Esophagus muscularis mucosa (tissue), 4 donors: ENCODE measurements at regions not wholly inside any gene's neighbourhood (a gene's known extent, or its start where the extent isn't known, plus 50 kb on each side); places are given as distances from the start of the nearest gene placed in this dataset.
"Not testable (repeated sequence)": the region's sequence is repeated elsewhere in the genome, so short reads cannot be mapped to it uniquely, and the experiment has no call there.

Experiments
- DNase-seq: peaks from one replicate; pipeline ENCODE4 v3.0.0-alpha.2; 2017; ENCODE audit errors: extremely low spot score
- H3K27ac ChIP-seq, 4 donors: fragments of 200-600 bp; sonication (generic); replicated peaks in 1 of 4; 1 replicate in 3 of 4; 2 replicates in 1 of 4; pipeline ENCODE4 v1.5.1; 2016 to 2019; ENCODE audit warnings: mild to moderate bottlenecking in 1 of 4
- H3K27me3 ChIP-seq, 4 donors: fragments of 200-600 bp; sonication (generic); one replicate each; pipeline versions ENCODE4 v1.5.1 to v1.6.0; 2016 to 2019
- H3K36me3 ChIP-seq, 4 donors: fragments of 200-600 bp; sonication (generic); one replicate each; pipeline ENCODE4 v1.5.1; 2016 to 2019
- H3K4me1 ChIP-seq, 4 donors: fragments of 200-600 bp; sonication (generic); one replicate each; pipeline ENCODE4 v1.5.1; 2016 to 2019
- H3K4me3 ChIP-seq, 4 donors: fragments of 200-600 bp; sonication (generic); 1 replicate in 2 of 4; 2 replicates in 2 of 4; pipeline ENCODE4 v1.5.1; 2016 to 2019; ENCODE audit warnings: mild to moderate bottlenecking in 4 of 4, moderate library complexity in 1 of 4
- H3K9me3 ChIP-seq, 4 donors: fragments of 200-600 bp; sonication (generic); 1 replicate in 3 of 4; 2 replicates in 1 of 4; pipeline ENCODE4 v1.5.1; 2016 to 2019
- CTCF ChIP-seq, 3 experiments: fragments of 200-600 bp in 2 of 3; fragments of 450-650 bp in 1 of 3; sonication (generic) in 2 of 3; IDR thresholded peaks; one replicate each; pipeline ENCODE4 v1.5.1; 2017 to 2019; ENCODE audit warnings: antibody characterized with exemption in 3 of 3, mild to moderate bottlenecking in 2 of 3, moderate library complexity in 1 of 3
- EP300 ChIP-seq: sonication (generic); formaldehyde crosslinking; IDR thresholded peaks from one replicate; pipeline ENCODE4 v1.6.1; 2017; ENCODE audit warnings: antibody characterized with exemption
- POLR2A ChIP-seq: fragments of 450-650 bp; IDR thresholded peaks from one replicate; pipeline ENCODE4 v1.6.1; 2017; ENCODE audit warnings: antibody characterized with exemption, moderate library complexity, mild to moderate bottlenecking, low read depth
- POLR2AphosphoS5 ChIP-seq, 2 donors: sonication (generic); formaldehyde crosslinking; IDR thresholded peaks; one replicate each; pipeline ENCODE4 v1.6.1; 2017; ENCODE audit warnings: antibody characterized with exemption in 2 of 2
- WGBS: methylation state at CpG from one replicate; pipeline ENCODE4 v1.1.5; 2018; 5-methylcytosine and 5-hydroxymethylcytosine counted together
- intact Hi-C: fragments of 100-400 bp; cut with DNase I; formaldehyde crosslinking; loops from one replicate; pipeline ENCODE4 v1.15.1; 2023

GRCh38 chr2:129918604-129919003, 60.9 kb upstream of the RAB6C start:
- intact Hi-C loops, result no loop called here

GRCh38 chr2:129922571-129923264, 56.7 kb upstream of the RAB6C start:
- DNase-seq, result peak; percentile 70
- no peak overlapping the region for H3K27ac ChIP-seq
- WGBS, result 36% methylated on average over 11 of the region's 21 CpGs
- H3K4me3 ChIP-seq, result peak overlapping the region in 1 of 4 donors; percentile 14
- peaks cover 0 to 23% (median 19%) of the 10 kb centered on the region in 4 donors for H3K9me3 ChIP-seq
- peaks cover 0 to 43% (median 8%) of the 10 kb centered on the region in 4 donors for H3K27me3 ChIP-seq
- H3K4me1 ChIP-seq, result peaks cover 6 to 11% (median 10%) of the 10 kb centered on the region in 4 donors
- intact Hi-C loops, result loop anchor here (10.0 kb wide), 1 partner anchor 168 kb away; no protein-coding TSS in a partner anchor
- no peaks in the 10 kb centered on the region for H3K36me3 ChIP-seq
- TF ChIP-seq POLR2AphosphoS5 (IDR thresholded peaks at IDR 0.05) (no peak), POLR2A (no peak), EP300 (no peak), CTCF (IDR thresholded peaks at IDR 0.05) (no peak)

More at GRCh38 chr2:129918604-129919003, 60.9 kb upstream of the RAB6C start:
- DNase-seq, result no peak
- Histone ChIP-seq H3K4me3 (no peak overlapping the region), H3K4me1 (peaks cover 5 to 10% (median 9%) of the 10 kb centered on the region in 4 donors), H3K27ac (no peak overlapping the region), H3K9me3 (peaks cover 0 to 26% (median 25%) of the 10 kb centered on the region in 4 donors), H3K36me3 (no peaks in the 10 kb centered on the region), H3K27me3 (peaks cover 0 to 32% (median 8%) of the 10 kb centered on the region in 4 donors)
- WGBS, result 94% methylated on average over 1 of the region's 1 CpG
- TF ChIP-seq POLR2A, result no peak
- no peak for TF ChIP-seq EP300
- TF ChIP-seq POLR2AphosphoS5 (IDR thresholded peaks at IDR 0.05), result no peak

- peak; percentile 79 for DNase-seq
- Histone ChIP-seq H3K27ac (no peak overlapping the region), H3K4me1 (peaks cover 6 to 11% (median 10%) of the 10 kb centered on the region in 4 donors), H3K4me3 (peak overlapping the region in 2 of 4 donors; percentile 9 to 14), H3K36me3 (no peaks in the 10 kb centered on the region), H3K9me3 (peaks cover 0 to 15% (median 11%) of the 10 kb centered on the region in 4 donors), H3K27me3 (peaks cover 0 to 43% (median 8%) of the 10 kb centered on the region in 4 donors)
- TF ChIP-seq POLR2AphosphoS5 (IDR thresholded peaks at IDR 0.05), result no peak
- no peak for TF ChIP-seq POLR2A
- TF ChIP-seq CTCF (IDR thresholded peaks at IDR 0.05), result peak; percentile 23 to 56 (median 47)
- TF ChIP-seq EP300, result no peak
- intact Hi-C loops, result loop anchor here (10.0 kb wide), 1 partner anchor 169 kb away; no protein-coding TSS in a partner anchor
- WGBS, result 8% methylated on average over 19 of the region's 30 CpGs
Measured at GRCh38 chr2:129923265-129924091, 56.0 kb upstream of the RAB6C start.

GRCh38 chr2:129924115-129924514, 55.4 kb upstream of the RAB6C start:
- peak in 1 of 3 experiments; percentile 1 for TF ChIP-seq CTCF (IDR thresholded peaks at IDR 0.05)
- H3K27ac ChIP-seq, H3K4me3 ChIP-seq, H3K36me3 ChIP-seq, H3K9me3 ChIP-seq: not testable (repeated sequence)
- Histone ChIP-seq H3K4me1 (peaks cover 6 to 11% (median 10%) of the 10 kb centered on the region in 4 donors), H3K27me3 (peaks cover 0 to 44% (median 8%) of the 10 kb centered on the region in 4 donors)
- 71% methylated on average over 12 of the region's 12 CpGs for WGBS
- peak; percentile 53 for DNase-seq
- intact Hi-C loops, result loop anchor here (10.0 kb wide), 1 partner anchor 169 kb away; no protein-coding TSS in a partner anchor

GRCh38 chr2:129925381-129925780, 54.1 kb upstream of the RAB6C start:
- Histone ChIP-seq H3K4me3 (no peak overlapping the region), H3K27me3 (peaks cover 0 to 54% (median 8%) of the 10 kb centered on the region in 4 donors), H3K27ac (no peak overlapping the region), H3K36me3 (no peaks in the 10 kb centered on the region), H3K9me3 (no peaks in the 10 kb centered on the region), H3K4me1 (peaks cover 6 to 11% (median 10%) of the 10 kb centered on the region in 4 donors)
- intact Hi-C loops, result loop anchor here (10.0 kb wide), 1 partner anchor 171 kb away; no protein-coding TSS in a partner anchor
- DNase-seq, result peak; percentile 77
- TF ChIP-seq POLR2AphosphoS5 (IDR thresholded peaks at IDR 0.05), result no peak
- TF ChIP-seq POLR2A, result no peak
- WGBS, result 43% methylated on average over 3 of the region's 3 CpGs
